GM12874 (cell line): ENCODE measurements at regions not wholly inside any gene's neighbourhood (a gene's known extent, or its start where the extent isn't known, plus 50 kb on each side); places are given as distances from the start of the nearest gene placed in this dataset.

Experiments used
- TF ChIP-seq, protein P1 (sequence below): IDR thresholded peaks from 2 replicates; pipeline ENCODE4 v1.5.1; 2011; ENCODE audit warnings: low read depth, mild to moderate bottlenecking, control low read depth, low read length, moderate library complexity; ENCODE audit not compliant: insufficient read depth

DNA sequence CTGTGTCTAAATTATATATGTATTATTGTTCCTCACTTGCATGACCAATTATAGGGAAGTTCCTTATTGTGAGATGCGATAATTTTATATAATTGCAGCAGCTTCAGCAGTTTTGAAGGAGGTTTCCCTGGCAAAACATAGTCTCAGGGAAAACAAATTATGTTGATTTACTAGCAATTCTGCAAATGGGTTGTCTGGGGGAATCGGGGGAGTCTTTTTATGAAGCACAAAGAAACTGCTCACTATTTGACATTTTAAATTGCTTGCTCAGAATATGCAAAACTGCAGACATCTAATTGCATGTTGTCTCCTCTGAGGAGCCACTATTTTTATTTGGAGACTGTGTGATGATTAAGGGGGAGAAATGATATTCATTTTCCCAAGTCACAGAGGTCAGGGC lies 361.6 kb downstream of the YTHDC2 start:
- TF ChIP-seq, protein P1, sequence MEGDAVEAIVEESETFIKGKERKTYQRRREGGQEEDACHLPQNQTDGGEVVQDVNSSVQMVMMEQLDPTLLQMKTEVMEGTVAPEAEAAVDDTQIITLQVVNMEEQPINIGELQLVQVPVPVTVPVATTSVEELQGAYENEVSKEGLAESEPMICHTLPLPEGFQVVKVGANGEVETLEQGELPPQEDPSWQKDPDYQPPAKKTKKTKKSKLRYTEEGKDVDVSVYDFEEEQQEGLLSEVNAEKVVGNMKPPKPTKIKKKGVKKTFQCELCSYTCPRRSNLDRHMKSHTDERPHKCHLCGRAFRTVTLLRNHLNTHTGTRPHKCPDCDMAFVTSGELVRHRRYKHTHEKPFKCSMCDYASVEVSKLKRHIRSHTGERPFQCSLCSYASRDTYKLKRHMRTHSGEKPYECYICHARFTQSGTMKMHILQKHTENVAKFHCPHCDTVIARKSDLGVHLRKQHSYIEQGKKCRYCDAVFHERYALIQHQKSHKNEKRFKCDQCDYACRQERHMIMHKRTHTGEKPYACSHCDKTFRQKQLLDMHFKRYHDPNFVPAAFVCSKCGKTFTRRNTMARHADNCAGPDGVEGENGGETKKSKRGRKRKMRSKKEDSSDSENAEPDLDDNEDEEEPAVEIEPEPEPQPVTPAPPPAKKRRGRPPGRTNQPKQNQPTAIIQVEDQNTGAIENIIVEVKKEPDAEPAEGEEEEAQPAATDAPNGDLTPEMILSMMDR, result no peak

DNA sequence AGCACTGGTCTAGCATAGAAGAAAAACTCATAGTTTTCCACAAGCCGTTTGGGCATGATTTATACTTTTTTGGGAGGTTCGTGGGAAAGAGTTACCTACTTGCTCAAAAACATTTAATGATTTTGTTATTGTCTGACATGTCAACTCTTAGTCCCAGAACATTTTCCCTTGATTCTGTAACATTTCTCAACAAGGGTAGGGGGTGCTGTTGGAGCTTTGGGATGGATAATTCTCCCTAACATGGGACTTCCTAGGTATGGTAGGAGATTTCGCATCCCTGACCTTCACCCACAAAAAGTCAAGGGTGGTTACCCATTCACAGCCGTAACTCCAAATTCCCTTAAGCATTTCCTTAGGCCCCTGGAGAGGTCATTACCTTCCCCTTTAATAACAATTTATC lies 378.0 kb downstream of the YTHDC2 start:
- TF ChIP-seq, protein P1, result no peak

DNA sequence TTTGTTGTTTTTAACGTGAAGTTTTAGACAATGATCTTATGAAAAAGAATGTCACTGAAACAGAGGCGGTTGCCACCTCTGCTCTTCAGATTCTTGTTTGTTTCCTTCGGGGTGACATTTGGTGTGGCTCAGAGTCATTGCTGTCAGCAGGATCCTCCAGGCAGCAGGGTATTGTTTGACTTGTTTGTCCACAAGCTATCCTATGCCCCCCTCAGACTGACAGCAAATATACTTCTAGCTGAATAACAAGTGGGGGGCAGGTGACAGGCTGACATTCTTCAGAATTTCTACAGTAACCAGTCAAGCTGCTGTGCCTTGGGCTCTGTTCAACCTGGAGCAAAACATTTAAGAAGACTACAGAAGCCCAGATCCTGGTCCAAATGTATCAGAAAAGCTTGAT lies 383.3 kb downstream of the YTHDC2 start:
- TF ChIP-seq, protein P1, result no peak

DNA sequence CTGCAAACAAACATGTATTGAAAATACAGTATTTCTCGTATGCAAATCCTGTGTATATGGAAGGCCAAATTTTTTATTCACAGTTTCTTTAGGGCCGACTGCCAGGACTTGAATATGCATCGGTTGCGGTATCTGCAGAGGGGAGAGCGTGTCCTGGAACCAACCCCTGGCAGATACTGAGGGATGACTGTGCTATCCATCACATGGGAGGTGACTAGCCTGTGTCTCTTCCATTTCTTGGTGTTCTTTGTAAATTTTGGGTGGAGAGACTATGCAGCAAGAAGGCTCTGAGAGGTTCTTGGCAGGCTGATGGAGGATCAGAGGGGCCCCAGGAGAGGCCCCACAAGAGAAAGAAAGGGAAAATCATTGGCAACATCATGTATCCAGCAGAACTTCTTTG lies 384.3 kb downstream of the YTHDC2 start:
- TF ChIP-seq, protein P1, result no peak

DNA sequence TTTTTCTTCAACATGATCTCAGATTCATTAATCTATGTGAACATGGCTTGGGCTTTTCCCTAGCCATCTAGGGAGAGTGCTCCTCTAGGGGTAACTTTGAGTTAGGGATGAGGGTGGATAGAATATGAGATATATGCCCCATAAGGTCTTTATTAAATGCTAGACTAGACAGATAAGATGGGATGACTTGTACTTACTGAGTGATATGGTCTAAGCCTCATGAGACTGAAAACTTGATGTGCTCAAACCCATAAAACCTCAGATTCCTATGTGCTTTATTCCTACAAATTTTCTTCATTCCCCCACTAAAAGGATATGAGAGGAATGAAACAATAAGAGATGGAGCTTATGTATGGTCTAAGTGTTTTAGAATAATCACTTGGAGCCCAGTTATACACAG lies 386.6 kb downstream of the YTHDC2 start:
- TF ChIP-seq, protein P1, result no peak

DNA sequence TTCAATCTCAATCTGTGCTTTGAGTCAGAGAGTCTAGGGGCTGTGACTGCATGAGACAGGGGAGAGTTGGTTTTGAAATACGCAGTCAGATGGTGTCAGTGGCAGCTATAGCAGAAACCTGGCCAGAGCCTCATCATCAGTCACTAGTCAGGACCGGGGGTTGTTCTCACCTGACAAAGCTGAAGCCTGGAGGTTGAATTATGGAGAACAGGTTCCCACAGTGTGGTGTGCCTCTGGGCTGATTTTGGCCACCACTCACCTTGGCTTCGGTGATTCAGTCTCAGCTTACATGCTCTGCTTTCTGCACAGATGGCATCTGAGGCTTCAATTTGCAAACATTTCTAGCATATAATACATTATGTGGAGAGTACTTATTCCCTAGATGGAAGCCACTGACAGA lies 387.3 kb downstream of the YTHDC2 start:
- TF ChIP-seq, protein P1, result no peak

DNA sequence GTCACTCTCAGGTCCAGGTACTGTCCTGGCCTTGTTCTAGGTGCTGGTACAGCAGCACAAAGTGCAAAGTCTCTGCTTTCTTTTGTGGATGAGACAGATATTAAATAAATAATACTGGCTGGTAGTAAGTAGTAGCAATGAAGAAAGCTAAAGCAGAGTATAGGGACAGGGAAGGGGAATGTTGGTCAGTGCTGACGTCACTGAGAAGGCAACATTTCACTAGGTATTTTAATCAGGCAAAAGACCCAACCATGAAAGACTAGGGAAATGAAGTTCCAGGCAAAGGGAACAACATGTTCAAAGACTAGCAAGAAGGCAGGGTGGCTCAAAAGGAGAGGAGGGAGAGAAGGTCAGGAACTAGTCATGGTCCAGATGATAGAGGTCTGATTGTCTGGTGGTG lies 388.2 kb downstream of the YTHDC2 start:
- TF ChIP-seq, protein P1, result no peak
